ENCODE measurements at regions not wholly inside any gene's neighbourhood (a gene's known extent, or its start where the extent isn't known, plus 50 kb on each side); places are given as distances from the start of the nearest gene placed in this dataset.

DNA sequence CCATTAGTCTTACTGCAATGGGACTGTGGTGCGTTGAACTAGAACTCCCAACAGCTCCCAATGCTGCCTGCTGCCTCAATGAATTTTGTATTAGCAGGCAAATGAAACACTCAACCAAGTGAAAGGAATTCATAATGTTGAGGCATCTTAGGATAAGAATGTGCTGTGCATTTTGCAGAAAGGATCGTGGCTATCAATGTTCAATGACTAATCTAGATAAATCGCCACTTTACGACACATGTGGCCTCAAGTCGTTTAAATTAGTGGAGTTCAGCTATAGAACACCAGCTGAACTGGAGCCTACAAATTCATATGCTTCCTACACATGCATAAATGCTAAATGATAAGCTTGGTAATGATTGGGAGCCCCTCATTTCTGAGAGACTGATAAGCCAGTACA, 318.4 kb downstream of the PSAT1 start:
- intact Hi-C loops (cut with micrococcal nuclease) = no loop called here
- WGBS (ENCODE audit: insufficient coverage) = 100% methylated on average over 1 of the region's 5 CpGs
- no peaks in the 10 kb centered on the region for H3K9me3 ChIP-seq (replicated peaks in 1 of 2; ENCODE audit: control insufficient read depth in 1 of 2, insufficient read depth in 1 of 2, low read length in 2 of 2)
- no peak overlapping the region for H3K4me3 ChIP-seq (replicated peaks in 1 of 3; ENCODE audit: low read depth in 2 of 3, low read length in 3 of 3)
- Mint-ChIP-seq H3K4me1 (no peaks in the 10 kb centered on the region), H3K27me3 (ENCODE audit: low read depth in 3 of 3) (no peaks in the 10 kb centered on the region), H3K27ac (no peak overlapping the region), H3K4me3 (no peak overlapping the region), H3K9me3 (no peaks in the 10 kb centered on the region), H3K36me3 (no peaks in the 10 kb centered on the region)
- no peak overlapping the region for H3K27ac ChIP-seq (ENCODE audit: low read depth in 1 of 2, low read length in 2 of 2)
- H3K4me1 ChIP-seq (ENCODE audit: control insufficient read depth in 1 of 2, insufficient read depth in 2 of 2, low read length in 2 of 2) = no peaks in the 10 kb centered on the region
- no peaks in the 10 kb centered on the region for H3K79me2 ChIP-seq (ENCODE audit: insufficient read depth, low read length)
- H3K36me3 ChIP-seq (replicated peaks in 1 of 2; ENCODE audit: control insufficient read depth in 1 of 2, insufficient read depth in 2 of 2, low read length in 2 of 2) = no peaks in the 10 kb centered on the region
- no peak overlapping the region for H3K9ac ChIP-seq (ENCODE audit: insufficient read depth, low read length, poor library complexity, severe bottlenecking)
- DNase-seq = no peak
- TF ChIP-seq, protein P1, sequence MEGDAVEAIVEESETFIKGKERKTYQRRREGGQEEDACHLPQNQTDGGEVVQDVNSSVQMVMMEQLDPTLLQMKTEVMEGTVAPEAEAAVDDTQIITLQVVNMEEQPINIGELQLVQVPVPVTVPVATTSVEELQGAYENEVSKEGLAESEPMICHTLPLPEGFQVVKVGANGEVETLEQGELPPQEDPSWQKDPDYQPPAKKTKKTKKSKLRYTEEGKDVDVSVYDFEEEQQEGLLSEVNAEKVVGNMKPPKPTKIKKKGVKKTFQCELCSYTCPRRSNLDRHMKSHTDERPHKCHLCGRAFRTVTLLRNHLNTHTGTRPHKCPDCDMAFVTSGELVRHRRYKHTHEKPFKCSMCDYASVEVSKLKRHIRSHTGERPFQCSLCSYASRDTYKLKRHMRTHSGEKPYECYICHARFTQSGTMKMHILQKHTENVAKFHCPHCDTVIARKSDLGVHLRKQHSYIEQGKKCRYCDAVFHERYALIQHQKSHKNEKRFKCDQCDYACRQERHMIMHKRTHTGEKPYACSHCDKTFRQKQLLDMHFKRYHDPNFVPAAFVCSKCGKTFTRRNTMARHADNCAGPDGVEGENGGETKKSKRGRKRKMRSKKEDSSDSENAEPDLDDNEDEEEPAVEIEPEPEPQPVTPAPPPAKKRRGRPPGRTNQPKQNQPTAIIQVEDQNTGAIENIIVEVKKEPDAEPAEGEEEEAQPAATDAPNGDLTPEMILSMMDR (IDR thresholded peaks at IDR 0.05) = no peak
- H3K4me2 ChIP-seq (replicated peaks; ENCODE audit: extremely low read depth, low read length, poor library complexity, severe bottlenecking) = no peak overlapping the region
- no peak overlapping the region for H2AFZ ChIP-seq (ENCODE audit: insufficient read depth, low read depth, low read length, poor library complexity, severe bottlenecking)
- H4K20me1 ChIP-seq (ENCODE audit: insufficient read depth, low read length) = no peaks in the 10 kb centered on the region
- no peaks in the 10 kb centered on the region for H3K27me3 ChIP-seq (ENCODE audit: control insufficient read depth in 2 of 2, insufficient read depth in 2 of 2, low read length in 2 of 2)

DNA sequence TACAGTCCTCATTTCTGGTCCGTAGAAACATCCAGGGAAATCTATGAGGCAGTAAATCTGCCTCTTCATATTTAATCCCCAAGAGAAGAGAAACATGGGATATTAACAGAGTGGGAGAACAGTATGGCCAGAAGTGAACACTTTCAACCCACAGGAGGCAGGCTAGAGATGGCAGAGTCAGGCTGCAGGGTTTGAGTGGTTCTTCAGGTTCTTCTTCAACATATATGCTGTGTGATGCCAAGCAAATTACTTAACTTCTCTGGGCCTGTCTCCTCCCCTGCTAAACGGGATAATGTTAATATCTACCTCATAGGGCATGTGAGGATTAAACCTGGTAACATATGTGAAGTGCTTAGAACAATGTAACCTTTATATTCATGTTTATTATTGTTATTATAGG, 321.8 kb downstream of the PSAT1 start:
- H3K4me1 ChIP-seq (ENCODE audit: control insufficient read depth in 1 of 2, insufficient read depth in 2 of 2, low read length in 2 of 2) = no peaks in the 10 kb centered on the region
- no peaks in the 10 kb centered on the region for H3K36me3 Mint-ChIP-seq
- no peak overlapping the region for H3K4me3 Mint-ChIP-seq
- H3K4me1 Mint-ChIP-seq = no peaks in the 10 kb centered on the region
- no CpG with 5 or more reads among the region's 2 CpGs for WGBS (ENCODE audit: insufficient coverage)
- DNase-seq = no peak
- H3K9me3 Mint-ChIP-seq = no peaks in the 10 kb centered on the region
- H3K27ac Mint-ChIP-seq = no peak overlapping the region
- no peaks in the 10 kb centered on the region for H3K9me3 ChIP-seq (replicated peaks in 1 of 2; ENCODE audit: control insufficient read depth in 1 of 2, insufficient read depth in 1 of 2, low read length in 2 of 2)
- H3K9ac ChIP-seq (ENCODE audit: insufficient read depth, low read length, poor library complexity, severe bottlenecking) = no peak overlapping the region
- H3K36me3 ChIP-seq (replicated peaks in 1 of 2; ENCODE audit: control insufficient read depth in 1 of 2, insufficient read depth in 2 of 2, low read length in 2 of 2) = no peaks in the 10 kb centered on the region
- H3K4me3 ChIP-seq (replicated peaks in 1 of 3; ENCODE audit: low read depth in 2 of 3, low read length in 3 of 3) = no peak overlapping the region
- intact Hi-C loops (cut with micrococcal nuclease) = no loop called here
- no peaks in the 10 kb centered on the region for H3K27me3 ChIP-seq (ENCODE audit: control insufficient read depth in 2 of 2, insufficient read depth in 2 of 2, low read length in 2 of 2)
- H3K27me3 Mint-ChIP-seq (ENCODE audit: low read depth in 3 of 3) = no peaks in the 10 kb centered on the region
- H3K79me2 ChIP-seq (ENCODE audit: insufficient read depth, low read length) = no peaks in the 10 kb centered on the region
- TF ChIP-seq, protein P1 (IDR thresholded peaks at IDR 0.05) = no peak
- H4K20me1 ChIP-seq (ENCODE audit: insufficient read depth, low read length) = no peaks in the 10 kb centered on the region
- no peak overlapping the region for H2AFZ ChIP-seq (ENCODE audit: insufficient read depth, low read depth, low read length, poor library complexity, severe bottlenecking)
- no peak overlapping the region for H3K4me2 ChIP-seq (replicated peaks; ENCODE audit: extremely low read depth, low read length, poor library complexity, severe bottlenecking)
- H3K27ac ChIP-seq (ENCODE audit: low read depth in 1 of 2, low read length in 2 of 2) = no peak overlapping the region

Data from CD14-positive monocyte (primary cell).